Suppressor macrophage treated with lipopolysaccharide for 1 hour (primary cell): ENCODE measurements at regions not wholly inside any gene's neighbourhood (a gene's known extent, or its start where the extent isn't known, plus 50 kb on each side); places are given as distances from the start of the nearest gene placed in this dataset.

Source experiments
- DNase-seq, 3 donors: peaks; one replicate each; pipeline ENCODE4 v3.0.0-alpha.2; 2020 to 2022

- no peak for DNase-seq
Measured at GRCh38 chr21:15491100-15491499, 238.7 kb upstream of the USP25 start.

GRCh38 chr21:15493646-15494045 lies 236.1 kb upstream of the USP25 start:
- DNase-seq: no peak

GRCh38 chr21:15494481-15494880 lies 235.3 kb upstream of the USP25 start:
- no peak for DNase-seq

GRCh38 chr21:15495965-15496364 lies 233.8 kb upstream of the USP25 start:
- DNase-seq: peak in 2 of 3 donors; percentile 6 to 9

GRCh38 chr21:15496911-15497310 lies 232.9 kb upstream of the USP25 start:
- DNase-seq: peak in 2 of 3 donors; percentile 6 to 50

GRCh38 chr21:15498455-15498854 lies 231.3 kb upstream of the USP25 start:
- no peak for DNase-seq

GRCh38 chr21:15506086-15506485 lies 223.7 kb upstream of the USP25 start:
- DNase-seq: no peak

- DNase-seq: no peak
Measured at GRCh38 chr21:15508554-15508953, 221.2 kb upstream of the USP25 start.

GRCh38 chr21:15514073-15514946 lies 215.5 kb upstream of the USP25 start:
- peak in 2 of 3 donors; percentile 12 to 20 for DNase-seq

GRCh38 chr21:15515908-15516307 lies 213.9 kb upstream of the USP25 start:
- DNase-seq: no peak

GRCh38 chr21:15517394-15517793 lies 212.4 kb upstream of the USP25 start:
- no peak for DNase-seq

GRCh38 chr21:15520811-15521643 lies 208.8 kb upstream of the USP25 start:
- DNase-seq: no peak

GRCh38 chr21:15521644-15522001 lies 208.2 kb upstream of the USP25 start:
- DNase-seq: no peak

GRCh38 chr21:15522148-15522547 lies 207.6 kb upstream of the USP25 start:
- no peak for DNase-seq

- no peak for DNase-seq
Measured at GRCh38 chr21:15524855-15525254, 204.9 kb upstream of the USP25 start.

- DNase-seq: no peak
Measured at GRCh38 chr21:15526798-15527197, 203.0 kb upstream of the USP25 start.

GRCh38 chr21:15528346-15528745 lies 201.4 kb upstream of the USP25 start:
- no peak for DNase-seq

GRCh38 chr21:15531986-15532385 lies 197.8 kb upstream of the USP25 start:
- DNase-seq: no peak

- no peak for DNase-seq
Measured at GRCh38 chr21:15533618-15534017, 196.2 kb upstream of the USP25 start.

- peak in 2 of 3 donors; percentile 1 to 8 for DNase-seq
Measured at GRCh38 chr21:15534450-15534886, 195.3 kb upstream of the USP25 start.

GRCh38 chr21:15539376-15539775 lies 190.4 kb upstream of the USP25 start:
- DNase-seq: no peak

GRCh38 chr21:15543473-15543872 lies 186.3 kb upstream of the USP25 start:
- DNase-seq: peak in 2 of 3 donors; percentile 2 to 8

GRCh38 chr21:15549671-15550070 lies 180.1 kb upstream of the USP25 start:
- no peak for DNase-seq
